ENCODE measurements at regions not wholly inside any gene's neighbourhood (a gene's known extent, or its start where the extent isn't known, plus 50 kb on each side); places are given as distances from the start of the nearest gene placed in this dataset.

DNA sequence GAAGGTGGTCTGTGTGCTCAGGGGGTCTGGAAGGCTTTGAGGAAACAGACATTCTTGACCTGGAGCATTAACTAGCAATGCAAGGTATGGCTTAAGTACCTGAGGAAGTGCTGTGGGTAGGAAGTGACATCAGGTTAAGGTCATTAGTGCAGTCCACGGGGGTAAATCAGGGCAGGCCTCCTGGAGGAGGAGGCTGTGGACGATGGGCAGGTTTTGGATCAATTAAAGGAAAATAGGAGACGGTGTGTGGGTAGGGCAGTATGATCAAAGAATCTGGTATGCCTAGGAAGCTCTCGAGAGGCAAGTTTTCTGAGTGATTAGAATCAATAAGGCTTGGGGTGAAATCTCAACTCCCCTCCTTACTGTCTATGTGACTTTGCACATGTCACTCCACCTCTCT, 295.3 kb downstream of the AACS start:
- Mint-ChIP-seq H3K9me3 (no peaks in the 10 kb centered on the region), H3K36me3 (ENCODE audit: low read depth) (peaks cover 25% of the 10 kb centered on the region), H3K4me1 (peaks cover 3% of the 10 kb centered on the region; the same call in 2 of the 3 replicates), H3K27me3 (ENCODE audit: insufficient read depth, low read depth, poor library complexity) (no peaks in the 10 kb centered on the region), H3K27ac (no peak overlapping the region), H3K4me3 (no peak overlapping the region)
- ATAC-seq (no peak), DNase-seq (ENCODE audit: low spot score) (no peak)
- peaks cover 10% of the 10 kb centered on the region for H3K79me2 ChIP-seq (replicated peaks; ENCODE audit: insufficient read depth)
- H3K4me2 ChIP-seq, result no peak overlapping the region
- no peaks in the 10 kb centered on the region for H3K9me2 ChIP-seq (ENCODE audit: insufficient read depth)
- no peak for TF ChIP-seq JUNB (IDR thresholded peaks at IDR 0.05; ENCODE audit: unreplicated experiment)
- TF ChIP-seq, protein P1, sequence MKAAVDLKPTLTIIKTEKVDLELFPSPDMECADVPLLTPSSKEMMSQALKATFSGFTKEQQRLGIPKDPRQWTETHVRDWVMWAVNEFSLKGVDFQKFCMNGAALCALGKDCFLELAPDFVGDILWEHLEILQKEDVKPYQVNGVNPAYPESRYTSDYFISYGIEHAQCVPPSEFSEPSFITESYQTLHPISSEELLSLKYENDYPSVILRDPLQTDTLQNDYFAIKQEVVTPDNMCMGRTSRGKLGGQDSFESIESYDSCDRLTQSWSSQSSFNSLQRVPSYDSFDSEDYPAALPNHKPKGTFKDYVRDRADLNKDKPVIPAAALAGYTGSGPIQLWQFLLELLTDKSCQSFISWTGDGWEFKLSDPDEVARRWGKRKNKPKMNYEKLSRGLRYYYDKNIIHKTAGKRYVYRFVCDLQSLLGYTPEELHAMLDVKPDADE (IDR thresholded peaks at IDR 0.05), result no peak
- TF ChIP-seq, protein P2, sequence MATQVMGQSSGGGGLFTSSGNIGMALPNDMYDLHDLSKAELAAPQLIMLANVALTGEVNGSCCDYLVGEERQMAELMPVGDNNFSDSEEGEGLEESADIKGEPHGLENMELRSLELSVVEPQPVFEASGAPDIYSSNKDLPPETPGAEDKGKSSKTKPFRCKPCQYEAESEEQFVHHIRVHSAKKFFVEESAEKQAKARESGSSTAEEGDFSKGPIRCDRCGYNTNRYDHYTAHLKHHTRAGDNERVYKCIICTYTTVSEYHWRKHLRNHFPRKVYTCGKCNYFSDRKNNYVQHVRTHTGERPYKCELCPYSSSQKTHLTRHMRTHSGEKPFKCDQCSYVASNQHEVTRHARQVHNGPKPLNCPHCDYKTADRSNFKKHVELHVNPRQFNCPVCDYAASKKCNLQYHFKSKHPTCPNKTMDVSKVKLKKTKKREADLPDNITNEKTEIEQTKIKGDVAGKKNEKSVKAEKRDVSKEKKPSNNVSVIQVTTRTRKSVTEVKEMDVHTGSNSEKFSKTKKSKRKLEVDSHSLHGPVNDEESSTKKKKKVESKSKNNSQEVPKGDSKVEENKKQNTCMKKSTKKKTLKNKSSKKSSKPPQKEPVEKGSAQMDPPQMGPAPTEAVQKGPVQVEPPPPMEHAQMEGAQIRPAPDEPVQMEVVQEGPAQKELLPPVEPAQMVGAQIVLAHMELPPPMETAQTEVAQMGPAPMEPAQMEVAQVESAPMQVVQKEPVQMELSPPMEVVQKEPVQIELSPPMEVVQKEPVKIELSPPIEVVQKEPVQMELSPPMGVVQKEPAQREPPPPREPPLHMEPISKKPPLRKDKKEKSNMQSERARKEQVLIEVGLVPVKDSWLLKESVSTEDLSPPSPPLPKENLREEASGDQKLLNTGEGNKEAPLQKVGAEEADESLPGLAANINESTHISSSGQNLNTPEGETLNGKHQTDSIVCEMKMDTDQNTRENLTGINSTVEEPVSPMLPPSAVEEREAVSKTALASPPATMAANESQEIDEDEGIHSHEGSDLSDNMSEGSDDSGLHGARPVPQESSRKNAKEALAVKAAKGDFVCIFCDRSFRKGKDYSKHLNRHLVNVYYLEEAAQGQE (IDR thresholded peaks at IDR 0.05; ENCODE audit: unreplicated experiment), result no peak
- TF ChIP-seq ZNF114 (CRISPR knock-in tag; IDR thresholded peaks at IDR 0.05), result no peak
- no peak for TF ChIP-seq POLR2AphosphoS5 (IDR thresholded peaks at IDR 0.05; ENCODE audit: low read depth)
- no peak for TF ChIP-seq STAT1 (IDR thresholded peaks at IDR 0.05; ENCODE audit: unreplicated experiment)
- TF ChIP-seq CREB1 (CRISPR knock-in tag; IDR thresholded peaks at IDR 0.05; ENCODE audit: low read depth), result no peak
- TF ChIP-seq, protein P3, sequence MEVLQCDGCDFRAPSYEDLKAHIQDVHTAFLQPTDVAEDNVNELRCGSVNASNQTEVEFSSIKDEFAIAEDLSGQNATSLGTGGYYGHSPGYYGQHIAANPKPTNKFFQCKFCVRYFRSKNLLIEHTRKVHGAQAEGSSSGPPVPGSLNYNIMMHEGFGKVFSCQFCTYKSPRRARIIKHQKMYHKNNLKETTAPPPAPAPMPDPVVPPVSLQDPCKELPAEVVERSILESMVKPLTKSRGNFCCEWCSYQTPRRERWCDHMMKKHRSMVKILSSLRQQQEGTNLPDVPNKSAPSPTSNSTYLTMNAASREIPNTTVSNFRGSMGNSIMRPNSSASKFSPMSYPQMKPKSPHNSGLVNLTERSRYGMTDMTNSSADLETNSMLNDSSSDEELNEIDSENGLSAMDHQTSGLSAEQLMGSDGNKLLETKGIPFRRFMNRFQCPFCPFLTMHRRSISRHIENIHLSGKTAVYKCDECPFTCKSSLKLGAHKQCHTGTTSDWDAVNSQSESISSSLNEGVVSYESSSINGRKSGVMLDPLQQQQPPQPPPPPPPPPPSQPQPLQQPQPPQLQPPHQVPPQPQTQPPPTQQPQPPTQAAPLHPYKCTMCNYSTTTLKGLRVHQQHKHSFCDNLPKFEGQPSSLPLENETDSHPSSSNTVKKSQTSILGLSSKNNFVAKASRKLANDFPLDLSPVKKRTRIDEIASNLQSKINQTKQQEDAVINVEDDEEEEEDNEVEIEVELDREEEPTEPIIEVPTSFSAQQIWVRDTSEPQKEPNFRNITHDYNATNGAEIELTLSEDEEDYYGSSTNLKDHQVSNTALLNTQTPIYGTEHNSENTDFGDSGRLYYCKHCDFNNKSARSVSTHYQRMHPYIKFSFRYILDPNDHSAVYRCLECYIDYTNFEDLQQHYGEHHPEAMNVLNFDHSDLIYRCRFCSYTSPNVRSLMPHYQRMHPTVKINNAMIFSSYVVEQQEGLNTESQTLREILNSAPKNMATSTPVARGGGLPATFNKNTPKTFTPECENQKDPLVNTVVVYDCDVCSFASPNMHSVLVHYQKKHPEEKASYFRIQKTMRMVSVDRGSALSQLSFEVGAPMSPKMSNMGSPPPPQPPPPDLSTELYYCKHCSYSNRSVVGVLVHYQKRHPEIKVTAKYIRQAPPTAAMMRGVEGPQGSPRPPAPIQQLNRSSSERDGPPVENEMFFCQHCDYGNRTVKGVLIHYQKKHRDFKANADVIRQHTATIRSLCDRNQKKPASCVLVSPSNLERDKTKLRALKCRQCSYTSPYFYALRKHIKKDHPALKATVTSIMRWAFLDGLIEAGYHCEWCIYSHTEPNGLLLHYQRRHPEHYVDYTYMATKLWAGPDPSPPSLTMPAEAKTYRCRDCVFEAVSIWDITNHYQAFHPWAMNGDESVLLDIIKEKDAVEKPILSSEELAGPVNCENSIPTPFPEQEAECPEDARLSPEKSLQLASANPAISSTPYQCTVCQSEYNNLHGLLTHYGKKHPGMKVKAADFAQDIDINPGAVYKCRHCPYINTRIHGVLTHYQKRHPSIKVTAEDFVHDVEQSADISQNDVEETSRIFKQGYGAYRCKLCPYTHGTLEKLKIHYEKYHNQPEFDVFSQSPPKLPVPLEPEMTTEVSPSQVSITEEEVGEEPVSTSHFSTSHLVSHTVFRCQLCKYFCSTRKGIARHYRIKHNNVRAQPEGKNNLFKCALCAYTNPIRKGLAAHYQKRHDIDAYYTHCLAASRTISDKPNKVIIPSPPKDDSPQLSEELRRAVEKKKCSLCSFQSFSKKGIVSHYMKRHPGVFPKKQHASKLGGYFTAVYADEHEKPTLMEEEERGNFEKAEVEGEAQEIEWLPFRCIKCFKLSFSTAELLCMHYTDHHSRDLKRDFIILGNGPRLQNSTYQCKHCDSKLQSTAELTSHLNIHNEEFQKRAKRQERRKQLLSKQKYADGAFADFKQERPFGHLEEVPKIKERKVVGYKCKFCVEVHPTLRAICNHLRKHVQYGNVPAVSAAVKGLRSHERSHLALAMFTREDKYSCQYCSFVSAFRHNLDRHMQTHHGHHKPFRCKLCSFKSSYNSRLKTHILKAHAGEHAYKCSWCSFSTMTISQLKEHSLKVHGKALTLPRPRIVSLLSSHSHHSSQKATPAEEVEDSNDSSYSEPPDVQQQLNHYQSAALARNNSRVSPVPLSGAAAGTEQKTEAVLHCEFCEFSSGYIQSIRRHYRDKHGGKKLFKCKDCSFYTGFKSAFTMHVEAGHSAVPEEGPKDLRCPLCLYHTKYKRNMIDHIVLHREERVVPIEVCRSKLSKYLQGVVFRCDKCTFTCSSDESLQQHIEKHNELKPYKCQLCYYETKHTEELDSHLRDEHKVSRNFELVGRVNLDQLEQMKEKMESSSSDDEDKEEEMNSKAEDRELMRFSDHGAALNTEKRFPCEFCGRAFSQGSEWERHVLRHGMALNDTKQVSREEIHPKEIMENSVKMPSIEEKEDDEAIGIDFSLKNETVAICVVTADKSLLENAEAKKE (CRISPR knock-in tag; IDR thresholded peaks at IDR 0.05), result no peak
- no peak for TF ChIP-seq NANOG (IDR thresholded peaks at IDR 0.05; ENCODE audit: borderline replicate concordance)
- TF ChIP-seq EZH2 (IDR thresholded peaks at IDR 0.05; ENCODE audit: low read depth, unreplicated experiment), result no peak
- no peaks in the 10 kb centered on the region for H3K4me1 ChIP-seq (ENCODE audit: insufficient read depth)
- no peaks in the 10 kb centered on the region for H4K20me1 ChIP-seq (replicated peaks; ENCODE audit: insufficient read depth)
- no peaks in the 10 kb centered on the region for H3K36me3 ChIP-seq (ENCODE audit: insufficient read depth)
- H3K27me3 ChIP-seq (ENCODE audit: insufficient read depth), result no peaks in the 10 kb centered on the region
- H3K27ac ChIP-seq (ENCODE audit: low read depth), result no peak overlapping the region
- H2AFZ ChIP-seq, result no peak overlapping the region
- no peak overlapping the region for H3K4me3 ChIP-seq
- no peaks in the 10 kb centered on the region for H3F3A ChIP-seq (replicated peaks; ENCODE audit: low read depth)
